ENCODE measurements at regions not wholly inside any gene's neighbourhood (a gene's known extent, or its start where the extent isn't known, plus 50 kb on each side); places are given as distances from the start of the nearest gene placed in this dataset.

DNA sequence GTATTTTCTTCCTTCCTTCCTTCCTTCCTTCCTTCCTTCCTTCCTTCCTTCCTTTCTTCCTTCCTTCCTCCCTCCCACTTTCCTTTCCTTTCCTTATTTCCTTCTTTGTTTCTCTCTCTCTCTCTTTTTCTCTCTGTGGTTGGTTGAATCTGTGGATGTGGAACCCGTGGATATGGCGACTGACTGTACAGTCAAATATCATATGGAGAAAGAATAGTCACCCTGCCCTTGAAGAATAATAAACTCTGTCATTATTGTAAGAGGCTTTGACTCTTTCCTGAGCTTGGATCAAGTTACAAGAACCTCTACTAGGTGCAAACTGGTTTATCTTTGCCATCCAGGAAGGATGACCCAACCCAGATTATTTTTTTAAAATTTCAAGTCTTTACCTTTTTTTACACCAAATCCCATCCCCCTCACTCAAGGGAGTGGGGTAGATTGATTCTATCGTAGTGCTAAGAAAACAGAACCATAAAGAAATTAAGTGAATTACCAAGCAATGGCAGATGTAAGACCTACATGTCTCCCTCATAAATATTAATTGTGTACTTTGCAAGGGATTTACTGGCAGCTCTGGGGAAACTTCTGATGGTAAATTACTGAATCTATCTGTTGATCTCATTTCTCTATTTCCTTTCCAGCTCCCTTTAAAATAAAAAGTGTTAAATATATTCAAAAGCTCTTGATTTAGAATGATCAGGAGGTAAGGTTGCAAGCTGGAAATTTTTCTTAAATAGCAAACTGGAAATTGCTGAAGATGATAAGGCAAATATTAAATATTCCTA, 667.5 kb downstream of the UTRN start:
- ATAC-seq (no peak), DNase-seq (ENCODE audit: low read depth, low spot score) (no peak)
- POLR2A ChIA-PET, result no interaction called here

GRCh38 chr6:144953552-144954240, 668.6 kb downstream of the UTRN start:
- Histone ChIP-seq H3K27me3 (ENCODE audit: control insufficient read depth, insufficient read depth, low read length) (no peaks in the 10 kb centered on the region), H3K9me3 (ENCODE audit: control insufficient read depth, insufficient read depth, low read depth, low read length) (no peaks in the 10 kb centered on the region), H3K4me3 (ENCODE audit: low read depth in 2 of 2, low read length in 2 of 2) (no peak overlapping the region), H3K36me3 (ENCODE audit: control insufficient read depth, insufficient read depth, low read length) (no peaks in the 10 kb centered on the region), H3K27ac (ENCODE audit: low read length) (no peak overlapping the region), H3K4me1 (ENCODE audit: control insufficient read depth, insufficient read depth, low read length) (no peaks in the 10 kb centered on the region)
- ATAC-seq, result no peak
- CTCF ChIA-PET, result no interaction called here
- no TSS peak for BruUV-seq (replicated peaks)
- TF ChIP-seq, protein P1, sequence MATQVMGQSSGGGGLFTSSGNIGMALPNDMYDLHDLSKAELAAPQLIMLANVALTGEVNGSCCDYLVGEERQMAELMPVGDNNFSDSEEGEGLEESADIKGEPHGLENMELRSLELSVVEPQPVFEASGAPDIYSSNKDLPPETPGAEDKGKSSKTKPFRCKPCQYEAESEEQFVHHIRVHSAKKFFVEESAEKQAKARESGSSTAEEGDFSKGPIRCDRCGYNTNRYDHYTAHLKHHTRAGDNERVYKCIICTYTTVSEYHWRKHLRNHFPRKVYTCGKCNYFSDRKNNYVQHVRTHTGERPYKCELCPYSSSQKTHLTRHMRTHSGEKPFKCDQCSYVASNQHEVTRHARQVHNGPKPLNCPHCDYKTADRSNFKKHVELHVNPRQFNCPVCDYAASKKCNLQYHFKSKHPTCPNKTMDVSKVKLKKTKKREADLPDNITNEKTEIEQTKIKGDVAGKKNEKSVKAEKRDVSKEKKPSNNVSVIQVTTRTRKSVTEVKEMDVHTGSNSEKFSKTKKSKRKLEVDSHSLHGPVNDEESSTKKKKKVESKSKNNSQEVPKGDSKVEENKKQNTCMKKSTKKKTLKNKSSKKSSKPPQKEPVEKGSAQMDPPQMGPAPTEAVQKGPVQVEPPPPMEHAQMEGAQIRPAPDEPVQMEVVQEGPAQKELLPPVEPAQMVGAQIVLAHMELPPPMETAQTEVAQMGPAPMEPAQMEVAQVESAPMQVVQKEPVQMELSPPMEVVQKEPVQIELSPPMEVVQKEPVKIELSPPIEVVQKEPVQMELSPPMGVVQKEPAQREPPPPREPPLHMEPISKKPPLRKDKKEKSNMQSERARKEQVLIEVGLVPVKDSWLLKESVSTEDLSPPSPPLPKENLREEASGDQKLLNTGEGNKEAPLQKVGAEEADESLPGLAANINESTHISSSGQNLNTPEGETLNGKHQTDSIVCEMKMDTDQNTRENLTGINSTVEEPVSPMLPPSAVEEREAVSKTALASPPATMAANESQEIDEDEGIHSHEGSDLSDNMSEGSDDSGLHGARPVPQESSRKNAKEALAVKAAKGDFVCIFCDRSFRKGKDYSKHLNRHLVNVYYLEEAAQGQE (IDR thresholded peaks at IDR 0.05; ENCODE audit: insufficient read depth in 1 of 2, low read depth in 2 of 2, low read length in 1 of 2), result no peak
- no peak for TF ChIP-seq POLR2AphosphoS5 (IDR thresholded peaks at IDR 0.05; ENCODE audit: low read depth, low read length)
- TF ChIP-seq TCF7L2 (IDR thresholded peaks at IDR 0.05; ENCODE audit: low read depth, low read length), result no peak
- TF ChIP-seq SIN3A (IDR thresholded peaks at IDR 0.05; ENCODE audit: borderline replicate concordance, insufficient read depth, low read depth, low read length), result no peak
- TF ChIP-seq, protein P2, sequence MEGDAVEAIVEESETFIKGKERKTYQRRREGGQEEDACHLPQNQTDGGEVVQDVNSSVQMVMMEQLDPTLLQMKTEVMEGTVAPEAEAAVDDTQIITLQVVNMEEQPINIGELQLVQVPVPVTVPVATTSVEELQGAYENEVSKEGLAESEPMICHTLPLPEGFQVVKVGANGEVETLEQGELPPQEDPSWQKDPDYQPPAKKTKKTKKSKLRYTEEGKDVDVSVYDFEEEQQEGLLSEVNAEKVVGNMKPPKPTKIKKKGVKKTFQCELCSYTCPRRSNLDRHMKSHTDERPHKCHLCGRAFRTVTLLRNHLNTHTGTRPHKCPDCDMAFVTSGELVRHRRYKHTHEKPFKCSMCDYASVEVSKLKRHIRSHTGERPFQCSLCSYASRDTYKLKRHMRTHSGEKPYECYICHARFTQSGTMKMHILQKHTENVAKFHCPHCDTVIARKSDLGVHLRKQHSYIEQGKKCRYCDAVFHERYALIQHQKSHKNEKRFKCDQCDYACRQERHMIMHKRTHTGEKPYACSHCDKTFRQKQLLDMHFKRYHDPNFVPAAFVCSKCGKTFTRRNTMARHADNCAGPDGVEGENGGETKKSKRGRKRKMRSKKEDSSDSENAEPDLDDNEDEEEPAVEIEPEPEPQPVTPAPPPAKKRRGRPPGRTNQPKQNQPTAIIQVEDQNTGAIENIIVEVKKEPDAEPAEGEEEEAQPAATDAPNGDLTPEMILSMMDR (IDR thresholded peaks at IDR 0.05), result no peak
- intact Hi-C loops (cut with micrococcal nuclease; ENCODE audit: unreplicated experiment) (no loop called here), in situ Hi-C loops (cut with HindIII; ENCODE audit: low pct_unique_long_range_greater_than_20kb, low sequenced_read_pairs) (no loop called here)
- no peak for DNase-seq (ENCODE audit: low read depth, low spot score)
- POLR2A ChIA-PET, result no interaction called here

More for the DNA sequence above, 667.5 kb downstream of the UTRN start:
- Histone ChIP-seq H3K4me3 (ENCODE audit: low read depth in 2 of 2, low read length in 2 of 2) (no peak overlapping the region), H3K27ac (ENCODE audit: low read length) (no peak overlapping the region), H3K4me1 (ENCODE audit: control insufficient read depth, insufficient read depth, low read length) (no peaks in the 10 kb centered on the region), H3K27me3 (ENCODE audit: control insufficient read depth, insufficient read depth, low read length) (no peaks in the 10 kb centered on the region), H3K9me3 (ENCODE audit: control insufficient read depth, insufficient read depth, low read depth, low read length) (no peaks in the 10 kb centered on the region), H3K36me3 (ENCODE audit: control insufficient read depth, insufficient read depth, low read length) (no peaks in the 10 kb centered on the region)
- CTCF ChIA-PET, result no interaction called here
- in situ Hi-C loops (cut with HindIII; ENCODE audit: low pct_unique_long_range_greater_than_20kb, low sequenced_read_pairs), result no loop called here
- TF ChIP-seq, protein P1 (IDR thresholded peaks at IDR 0.05; ENCODE audit: insufficient read depth in 1 of 2, low read depth in 2 of 2, low read length in 1 of 2), result no peak
- TF ChIP-seq TCF7L2 (IDR thresholded peaks at IDR 0.05; ENCODE audit: low read depth, low read length), result no peak
- TF ChIP-seq, protein P2 (IDR thresholded peaks at IDR 0.05), result no peak
- TF ChIP-seq POLR2AphosphoS5 (IDR thresholded peaks at IDR 0.05; ENCODE audit: low read depth, low read length), result no peak
- no peak for TF ChIP-seq SIN3A (IDR thresholded peaks at IDR 0.05; ENCODE audit: borderline replicate concordance, insufficient read depth, low read depth, low read length)
- intact Hi-C loops (cut with micrococcal nuclease; ENCODE audit: unreplicated experiment), result no loop called here
- BruUV-seq (replicated peaks), result no TSS peak
